K562 (cell line): ENCODE measurements at regions not wholly inside any gene's neighbourhood (a gene's known extent, or its start where the extent isn't known, plus 50 kb on each side); places are given as distances from the start of the nearest gene placed in this dataset.

Experiments used
- ATAC-seq: fragments of 200-7000 bp; cut with Tn5 transposase; 3 replicates; pipeline ENCODE4 v1.9.1; 2020; ENCODE audit warnings: moderate library complexity
- BruUV-seq: library from RNA; stranded (reverse); fragments of 400-500 nt; replicated peaks from 2 replicates; lab custom pipeline; 2021; lab: Mats Ljungman, UMichigan
- CTCF ChIA-PET: fragments of 300-600 bp; formaldehyde crosslinking; extraction: SDS; loops from one replicate; lab custom pipeline; 2021; ENCODE audit warnings: low intra/inter-chr PET ratio; lab: Yijun Ruan, JAX
- POLR2A ChIA-PET: fragments of 300-600, 350-650 bp; sonication (Branson Sonifier 250); formaldehyde crosslinking; extraction: SDS; loops from one replicate; lab custom pipeline; 2021; ENCODE audit warnings: antibody characterized with exemption, inconsistent platforms; lab: Yijun Ruan, JAX
- DNase-seq, 4 experiments: peaks; one replicate each; pipeline versions ENCODE4 v3.0.0 to v3.0.0-alpha.2; 2011 to 2018; ENCODE audit warnings: low spot score in 3 of 4, mixed read lengths in 3 of 4; ENCODE audit errors: extremely low read depth in 1 of 4
- FAIRE-seq: peaks from 2 replicates; lab custom pipeline; 2011; peaks lifted over from hg19 to GRCh38; lab: Jason Lieb, UNC
- H2AFZ ChIP-seq: 2 replicates; pipeline ENCODE4 v1.6.0; 2011; ENCODE audit warnings: low read depth, low read length, control low read depth, inconsistent platforms
- H3K27ac ChIP-seq: fragments of 200-600 bp; 3 replicates; pipeline ENCODE4 v1.8.0; 2011; ENCODE audit warnings: low read depth, mild to moderate bottlenecking, control low read depth, inconsistent platforms, low read length, moderate library complexity, mixed read lengths; ENCODE audit errors: extremely low read depth
- H3K27me3 ChIP-seq, 2 experiments: fragments of 300-600 bp in 1 of 2; 2 replicates in 1 of 2; 3 replicates in 1 of 2; pipeline versions ENCODE4 v1.6.0 to v1.8.0; 2011; ENCODE audit warnings: inconsistent platforms in 2 of 2, low read length in 2 of 2, mild to moderate bottlenecking in 1 of 2, mixed read lengths in 1 of 2, moderate library complexity in 1 of 2; ENCODE audit not compliant: control insufficient read depth in 2 of 2, insufficient read depth in 2 of 2
- H3K36me3 ChIP-seq: fragments of 300-600 bp; 3 replicates; pipeline ENCODE4 v1.8.0; 2011; ENCODE audit warnings: mild to moderate bottlenecking, low read length, inconsistent platforms; ENCODE audit not compliant: control insufficient read depth, insufficient read depth
- H3K4me1 ChIP-seq, 2 experiments: fragments of 200-600 bp in 1 of 2; replicated peaks in 1 of 2; 2 replicates in 1 of 2; 3 replicates in 1 of 2; pipeline versions ENCODE4 v1.5.1 to v1.8.0; 2011; ENCODE audit warnings: inconsistent platforms in 2 of 2, low read length in 2 of 2, mild to moderate bottlenecking in 1 of 2, mixed read lengths in 1 of 2, moderate library complexity in 1 of 2; ENCODE audit not compliant: control insufficient read depth in 2 of 2, insufficient read depth in 2 of 2
- H3K4me2 ChIP-seq: 2 replicates; pipeline ENCODE4 v1.6.1; 2011; ENCODE audit warnings: low read length, control low read depth, inconsistent platforms, mixed read lengths; ENCODE audit not compliant: insufficient read depth
- H3K4me3 ChIP-seq: fragments of 200-600 bp; sonication (generic), shearing (Covaris generic); 2 replicates; pipeline ENCODE4 v1.5.1; 2016; ENCODE audit warnings: control low read depth, inconsistent platforms
- H3K79me2 ChIP-seq: fragments of 200-600 bp; 3 replicates; pipeline ENCODE4 v1.8.0; 2011; ENCODE audit warnings: low read length, inconsistent platforms; ENCODE audit not compliant: control insufficient read depth, insufficient read depth
- H3K9ac ChIP-seq, 2 experiments: 2 replicates each; pipeline versions ENCODE4 v1.6.0 to v1.6.1; 2011; ENCODE audit warnings: low read depth in 2 of 2, low read length in 2 of 2, control low read depth in 1 of 2, inconsistent platforms in 1 of 2, mild to moderate bottlenecking in 1 of 2, mixed read lengths in 1 of 2; ENCODE audit not compliant: insufficient read depth in 1 of 2
- H3K9me1 ChIP-seq: one replicate; pipeline ENCODE4 v1.6.0; 2011; ENCODE audit warnings: inconsistent platforms, mild to moderate bottlenecking, low read length, moderate library complexity; ENCODE audit not compliant: control insufficient read depth, insufficient read depth
- H3K9me3 ChIP-seq: replicated peaks from 2 replicates; pipeline ENCODE4 v1.5.1; 2011; ENCODE audit warnings: low read depth, low read length, inconsistent platforms; ENCODE audit not compliant: control insufficient read depth, insufficient read depth
- H4K20me1 ChIP-seq: replicated peaks from 2 replicates; pipeline ENCODE4 v1.6.1; 2011; ENCODE audit warnings: low read length, inconsistent platforms, mixed read lengths; ENCODE audit not compliant: control insufficient read depth, insufficient read depth
- ARHGAP35 ChIP-seq: fragments of 450-650 bp; IDR thresholded peaks from 2 replicates; pipeline ENCODE4 v1.6.1; 2018; ENCODE audit not compliant: partially characterized antibody
- DNMT1 ChIP-seq: fragments of 450-650 bp; IDR thresholded peaks from 2 replicates; pipeline ENCODE4 v1.6.1; 2016; ENCODE audit warnings: antibody characterized with exemption, mild to moderate bottlenecking
- HNRNPLL ChIP-seq: fragments of 200-400 bp; formaldehyde crosslinking; IDR thresholded peaks from 2 replicates; pipeline ENCODE4 v1.6.1; 2017; ENCODE audit warnings: low read length, low read depth, mild to moderate bottlenecking; ENCODE audit not compliant: poor library complexity, severe bottlenecking
- MAFG ChIP-seq: fragments of 450-650 bp; conservative IDR thresholded peaks from 2 replicates; pipeline ENCODE4 v1.6.1; 2016; ENCODE audit warnings: missing genetic modification characterization, missing compliant biosample characterization
- OTX1 ChIP-seq: fragments of 450-650 bp; formaldehyde crosslinking; IDR thresholded peaks from 2 replicates; pipeline ENCODE4 v1.4.0; 2022; ENCODE audit warnings: mild to moderate bottlenecking
- SIN3A ChIP-seq, 2 experiments: fragments of 150-350 bp in 1 of 2; IDR thresholded peaks; 2 replicates each; pipeline ENCODE4 v1.6.1; 2011 to 2016; ENCODE audit warnings: borderline replicate concordance in 2 of 2, low read depth in 2 of 2, low read length in 2 of 2, mild to moderate bottlenecking in 2 of 2, moderate library complexity in 2 of 2; ENCODE audit not compliant: control insufficient read depth in 1 of 2
- SPI1 ChIP-seq: IDR thresholded peaks from 2 replicates; pipeline ENCODE4 v1.6.1; 2011; ENCODE audit warnings: low read depth, low read length, control low read depth, borderline replicate concordance
- WGBS: fragments of 100-300 bp; shearing (Covaris generic); methylation state at CpG from one replicate; pipeline ENCODE4 v1.1.6; 2016; ENCODE audit warnings: low coverage, mixed read lengths; ENCODE audit not compliant: insufficient coverage; ENCODE audit errors: missing lambda C conversion rate; 5-methylcytosine and 5-hydroxymethylcytosine counted together
- in situ Hi-C: fragments of 300-500 bp; cut with MboI; formaldehyde crosslinking; loops from 4 replicates; pipeline ENCODE4 v1.15.0; 2018; ENCODE audit warnings: inconsistent platforms, mixed read lengths
- intact Hi-C: fragments of 100-400 bp; cut with micrococcal nuclease; formaldehyde crosslinking; loops from 2 replicates; pipeline ENCODE4 v1.14.2; 2022

- TF ChIP-seq OTX1 (no peak), HNRNPLL (no peak), MAFG (no peak), ARHGAP35 (no peak), DNMT1 (no peak)
Measured at GRCh38 chr2:42978175-42978886, 185.9 kb upstream of the HAAO start (continued).

- BruUV-seq, result no TSS peak
- no peaks in the 10 kb centered on the region for H3K36me3 ChIP-seq
- in situ Hi-C loops, result loop anchor here (5.0 to 10.0 kb wide), 2 partner anchors 45 to 257 kb away; no protein-coding TSS in a partner anchor
- H3K4me1 ChIP-seq, result peaks cover 0 to 30% of the 10 kb centered on the region in 2 experiments; a peak in 3 of 5 replicates
- H3K9ac ChIP-seq, result peak overlapping the region in 1 of 2 experiments; percentile 9; a peak in 1 of 4 replicates
- H3K9me3 ChIP-seq, result peaks cover 4% of the 10 kb centered on the region
- H3K9me1 ChIP-seq, result no peaks in the 10 kb centered on the region
- H4K20me1 ChIP-seq, result no peaks in the 10 kb centered on the region
- peak overlapping the region; percentile 17; the same call in 1 of the 2 replicates for H2AFZ ChIP-seq
- 41% methylated on average over 10 of the region's 12 CpGs for WGBS
- no peak for FAIRE-seq
- TF ChIP-seq SIN3A (IDR thresholded peaks at IDR 0.05; ENCODE audit: borderline replicate concordance in 2 of 2, control insufficient read depth in 1 of 2, low read depth in 2 of 2, low read length in 2 of 2) (no peak), SPI1 (0 out of 2 replicates have a peak, but pooled peaks have one; percentile 12)
- TF ChIP-seq, all 486 proteins: peak for 1
- no peak for DNase-seq
- no peak for ATAC-seq
- H3K27me3 ChIP-seq, result no peaks in the 10 kb centered on the region
- H3K27ac ChIP-seq, result no peak overlapping the region
- ChIA-PET POLR2A (interaction anchor here (0.6 to 1.0 kb wide), 5 partner anchors 12 to 335 kb away, joined by 3 to 4 read pairs (median 3); no protein-coding TSS in a partner anchor), CTCF (no interaction called here)
- H3K4me2 ChIP-seq, result no peak overlapping the region
- H3K4me3 ChIP-seq, result no peak overlapping the region
- intact Hi-C loops, result loop anchor here (5.0 to 10.0 kb wide), 3 partner anchors 130 to 507 kb away; partner anchors contain the start of gene ZFP36L2
- H3K79me2 ChIP-seq, result no peaks in the 10 kb centered on the region
Measured at GRCh38 chr2:42977270-42978174, 185.1 kb upstream of the HAAO start.
